Kidney epithelial cell (primary cell): ENCODE measurements at regions not wholly inside any gene's neighbourhood (a gene's known extent, or its start where the extent isn't known, plus 50 kb on each side); places are given as distances from the start of the nearest gene placed in this dataset.
A peak's percentile ranks its signal among the peaks of the same experiment; 100 is the strongest.

Experiments
- DNase-seq: peaks from one replicate; pipeline ENCODE4 v3.0.0-alpha.2; 2010; ENCODE audit warnings: low read depth
- H3K27me3 ChIP-seq: 2 replicates; pipeline ENCODE4 v1.6.0; 2011; ENCODE audit warnings: low read length; ENCODE audit not compliant: control insufficient read depth, insufficient read depth
- H3K36me3 ChIP-seq: 2 replicates; pipeline ENCODE4 v1.5.1; 2011; ENCODE audit warnings: low read length; ENCODE audit not compliant: control insufficient read depth, insufficient read depth
- H3K4me3 ChIP-seq: 2 replicates; pipeline ENCODE4 v1.5.1; 2011; ENCODE audit warnings: low read depth, mild to moderate bottlenecking, control low read depth, low read length
- TF ChIP-seq, protein P1 (sequence below): IDR thresholded peaks from 2 replicates; pipeline ENCODE4 v1.5.1; 2011; ENCODE audit warnings: mild to moderate bottlenecking, moderate library complexity, low read length, control low read depth, inconsistent platforms; ENCODE audit not compliant: insufficient read depth, poor library complexity, severe bottlenecking

DNA sequence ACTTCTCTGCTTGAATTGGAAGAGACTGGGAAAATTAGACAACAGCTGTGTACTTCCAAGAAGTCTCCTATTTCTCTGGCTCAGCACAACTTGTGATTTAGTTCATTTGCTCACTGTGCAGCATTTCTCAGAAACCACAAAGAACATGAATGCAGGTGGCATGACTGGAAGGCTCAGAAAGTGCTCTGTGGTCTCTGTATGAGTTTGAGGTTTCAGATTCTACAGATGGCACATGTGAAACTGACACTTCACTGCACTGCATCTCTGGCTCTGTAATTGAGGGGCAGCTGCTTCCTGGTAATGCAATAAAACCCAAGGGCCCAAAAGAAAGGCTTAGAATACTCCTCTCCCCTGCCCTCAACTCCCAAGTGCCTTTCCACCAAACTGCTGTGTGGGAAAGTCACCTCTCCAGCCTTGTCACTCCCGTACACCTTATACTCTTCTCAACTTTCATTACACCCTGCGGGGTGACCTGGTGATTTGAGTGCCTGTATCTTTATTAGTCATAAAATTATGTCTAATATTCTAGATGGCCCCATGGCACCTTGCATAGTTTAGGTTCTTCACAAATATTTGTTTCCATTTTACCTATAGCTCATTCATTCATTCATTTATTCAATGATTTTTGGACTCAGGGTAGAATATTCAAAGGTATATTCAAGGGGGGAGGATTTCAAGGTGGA, 82.5 kb downstream of the ESM1 start:
- no peak overlapping the region for H3K4me3 ChIP-seq
- H3K36me3 ChIP-seq = no peaks in the 10 kb centered on the region
- peak; percentile 77 for DNase-seq
- peaks cover 6% of the 10 kb centered on the region for H3K27me3 ChIP-seq
- TF ChIP-seq, protein P1, sequence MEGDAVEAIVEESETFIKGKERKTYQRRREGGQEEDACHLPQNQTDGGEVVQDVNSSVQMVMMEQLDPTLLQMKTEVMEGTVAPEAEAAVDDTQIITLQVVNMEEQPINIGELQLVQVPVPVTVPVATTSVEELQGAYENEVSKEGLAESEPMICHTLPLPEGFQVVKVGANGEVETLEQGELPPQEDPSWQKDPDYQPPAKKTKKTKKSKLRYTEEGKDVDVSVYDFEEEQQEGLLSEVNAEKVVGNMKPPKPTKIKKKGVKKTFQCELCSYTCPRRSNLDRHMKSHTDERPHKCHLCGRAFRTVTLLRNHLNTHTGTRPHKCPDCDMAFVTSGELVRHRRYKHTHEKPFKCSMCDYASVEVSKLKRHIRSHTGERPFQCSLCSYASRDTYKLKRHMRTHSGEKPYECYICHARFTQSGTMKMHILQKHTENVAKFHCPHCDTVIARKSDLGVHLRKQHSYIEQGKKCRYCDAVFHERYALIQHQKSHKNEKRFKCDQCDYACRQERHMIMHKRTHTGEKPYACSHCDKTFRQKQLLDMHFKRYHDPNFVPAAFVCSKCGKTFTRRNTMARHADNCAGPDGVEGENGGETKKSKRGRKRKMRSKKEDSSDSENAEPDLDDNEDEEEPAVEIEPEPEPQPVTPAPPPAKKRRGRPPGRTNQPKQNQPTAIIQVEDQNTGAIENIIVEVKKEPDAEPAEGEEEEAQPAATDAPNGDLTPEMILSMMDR = no peak

DNA sequence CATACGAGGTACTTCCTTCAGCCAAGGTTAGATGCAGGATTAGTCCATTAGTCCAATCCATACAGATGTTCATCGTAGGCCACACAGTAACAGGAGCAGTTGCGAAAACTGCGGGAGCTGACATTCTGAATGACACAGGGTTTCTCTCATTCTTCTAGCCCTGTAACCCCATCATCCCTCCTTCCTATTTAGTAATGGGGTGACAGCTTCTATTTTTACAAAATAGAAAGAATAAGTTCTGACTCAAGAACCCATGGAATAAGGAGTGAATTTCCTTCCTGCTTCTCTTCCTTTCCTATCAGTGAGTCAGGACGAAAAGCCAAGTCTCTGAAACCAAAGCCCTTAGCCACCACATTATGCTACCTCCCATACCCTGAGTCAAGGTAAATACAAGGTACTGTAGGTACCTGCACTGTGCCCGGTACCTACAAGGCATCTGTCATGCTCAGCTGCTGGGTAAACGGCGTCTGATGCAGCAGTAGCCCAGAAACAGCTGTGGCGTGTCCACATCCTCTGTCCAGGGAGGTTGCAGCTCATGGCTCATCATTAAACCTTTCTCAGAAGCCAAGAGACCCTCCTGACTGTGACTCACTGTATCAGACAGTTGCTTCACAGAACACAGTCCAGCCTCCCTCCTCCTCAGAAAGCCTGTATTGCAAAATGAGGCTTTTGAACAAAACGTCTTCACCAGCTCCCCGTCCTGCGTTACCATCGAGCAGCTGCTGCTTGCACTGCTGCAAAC, 84.2 kb downstream of the ESM1 start:
- TF ChIP-seq, protein P1 = no peak
- no peak overlapping the region for H3K4me3 ChIP-seq
- H3K36me3 ChIP-seq = no peaks in the 10 kb centered on the region
- DNase-seq = peak; percentile 76
- H3K27me3 ChIP-seq = peaks cover 3% of the 10 kb centered on the region

DNA sequence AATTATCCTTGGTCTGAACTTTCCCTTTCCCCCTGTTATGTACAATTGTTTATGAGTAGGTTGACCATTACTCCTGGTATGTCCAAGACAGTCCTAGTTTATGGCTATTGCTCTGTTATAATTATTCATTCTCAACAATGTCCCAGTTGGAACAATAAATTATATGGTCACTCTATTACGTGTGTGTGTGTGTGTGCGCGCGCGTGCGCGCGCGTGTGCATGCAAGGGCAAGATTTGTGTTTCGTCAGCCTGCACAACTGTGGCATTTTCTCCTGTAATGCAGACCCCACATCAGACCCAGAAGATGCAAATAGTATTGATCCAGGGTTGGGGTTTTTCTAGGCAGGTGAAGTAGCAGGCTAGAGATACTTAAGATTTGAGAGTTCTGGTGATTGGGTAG, 88.4 kb downstream of the ESM1 start:
- TF ChIP-seq, protein P1 = no peak
- Histone ChIP-seq H3K27me3 (peaks cover 3% of the 10 kb centered on the region), H3K36me3 (no peaks in the 10 kb centered on the region), H3K4me3 (no peak overlapping the region)
- no peak for DNase-seq

DNA sequence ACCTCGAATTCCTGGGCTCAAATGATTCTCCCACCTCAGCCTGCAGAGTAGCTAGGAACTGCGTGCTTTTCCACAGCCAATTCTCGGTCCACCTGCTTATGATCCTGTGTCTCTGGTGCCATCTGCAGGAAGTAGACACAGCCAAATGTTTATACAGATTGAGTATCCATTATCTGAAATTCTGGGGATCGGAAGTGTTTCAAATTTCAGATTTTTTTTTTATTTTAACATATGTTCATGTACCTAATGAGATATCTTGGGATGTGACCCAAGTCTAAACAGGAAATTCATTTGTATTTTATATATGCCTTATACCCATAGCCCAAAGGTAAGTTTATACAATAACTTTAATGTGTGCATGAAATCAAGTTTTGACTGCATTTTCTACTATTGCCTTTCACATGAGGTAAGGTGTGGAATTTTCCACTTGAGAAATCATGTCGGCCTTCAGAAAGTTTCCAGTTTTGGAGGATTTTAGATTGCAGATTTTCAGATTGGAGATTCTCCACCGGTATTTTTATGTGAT, 89.5 kb downstream of the ESM1 start:
- peaks cover 3% of the 10 kb centered on the region for H3K27me3 ChIP-seq
- H3K4me3 ChIP-seq = no peak overlapping the region
- no peaks in the 10 kb centered on the region for H3K36me3 ChIP-seq
- TF ChIP-seq, protein P1 = peak; percentile 63
- DNase-seq = peak; percentile 48

DNA sequence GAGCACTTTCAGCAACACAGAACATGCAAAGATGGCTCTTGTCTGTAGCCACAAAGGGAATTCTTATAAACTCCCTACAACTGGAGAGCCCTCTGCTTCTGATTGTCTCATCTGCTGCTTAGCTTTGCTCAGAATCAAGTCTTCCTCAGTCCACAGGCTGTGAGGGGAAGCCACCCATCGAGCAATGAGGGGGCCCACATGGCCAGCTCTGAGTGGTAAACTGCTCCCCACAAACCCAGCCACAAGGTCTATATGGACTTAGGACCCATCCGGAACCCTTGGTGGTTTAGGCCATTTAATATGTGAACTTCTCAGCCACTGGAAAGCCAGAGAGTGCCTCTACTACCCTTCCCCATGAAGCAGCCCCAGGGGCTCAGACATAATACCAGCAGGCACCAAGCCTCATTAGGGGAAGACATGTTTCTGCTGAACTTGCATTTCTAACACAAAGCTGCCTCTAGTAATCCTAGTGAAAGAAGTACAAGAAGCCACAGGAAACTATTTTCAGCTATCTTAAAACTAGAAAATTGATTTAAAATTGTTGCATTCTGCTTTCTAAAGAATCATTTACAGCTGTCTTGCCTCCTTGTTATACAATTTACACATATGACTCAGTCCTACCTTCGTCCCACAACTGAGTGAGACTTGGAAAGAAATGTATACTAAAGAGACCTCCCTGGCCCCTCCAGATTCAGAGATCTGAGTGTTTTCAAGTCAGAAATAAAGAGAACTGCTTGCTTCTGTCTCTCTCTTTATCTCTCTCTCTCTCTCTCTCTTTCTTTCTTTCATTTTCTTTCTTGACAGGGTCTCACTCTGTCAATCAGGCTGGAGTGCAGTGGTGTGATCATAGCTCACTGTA, 90.2 kb downstream of the ESM1 start:
- TF ChIP-seq, protein P1 = no peak
- peaks cover 3% of the 10 kb centered on the region for H3K27me3 ChIP-seq
- H3K36me3 ChIP-seq = no peaks in the 10 kb centered on the region
- no peak for DNase-seq
- H3K4me3 ChIP-seq = no peak overlapping the region
